Thyroid gland (tissue), 4 donors: ENCODE measurements at regions not wholly inside any gene's neighbourhood (a gene's known extent, or its start where the extent isn't known, plus 50 kb on each side); places are given as distances from the start of the nearest gene placed in this dataset.

Experiments
- POLR2A ChIP-seq, 2 donors: fragments of 450-650 bp; IDR thresholded peaks; one replicate each; pipeline ENCODE4 v1.6.1; 2017; ENCODE audit warnings: antibody characterized with exemption in 2 of 2, mild to moderate bottlenecking in 2 of 2, moderate library complexity in 1 of 2
- TF ChIP-seq, protein P1 (sequence below), 6 experiments: fragments of 200-600 bp in 3 of 6; fragments of 450-650 bp in 3 of 6; sonication (generic) in 3 of 6; IDR thresholded peaks; one replicate each; pipeline ENCODE4 v1.5.1; 2016 to 2019; ENCODE audit warnings: antibody characterized with exemption in 6 of 6, mild to moderate bottlenecking in 2 of 6, inconsistent platforms in 1 of 6, moderate library complexity in 1 of 6

DNA sequence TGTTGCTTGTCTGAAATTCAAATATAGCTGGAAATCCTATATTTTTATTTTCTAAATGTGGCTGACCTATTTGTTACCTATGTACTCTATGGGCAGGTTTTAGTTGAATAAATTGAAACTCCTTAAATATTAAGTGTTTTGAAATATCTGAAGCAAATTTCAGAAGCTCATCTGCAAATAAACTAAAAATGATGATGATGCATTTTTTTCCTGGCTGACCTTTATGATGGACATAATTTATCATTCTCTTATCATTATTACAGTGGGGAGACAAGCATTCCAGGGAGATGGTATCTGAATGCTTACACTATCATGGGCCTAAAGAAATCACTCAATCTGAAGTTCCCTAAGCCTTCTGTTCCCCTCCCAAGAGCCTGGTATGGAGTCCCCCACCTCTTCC is 1225.2 kb downstream of the AACS start:
- TF ChIP-seq, protein P1, sequence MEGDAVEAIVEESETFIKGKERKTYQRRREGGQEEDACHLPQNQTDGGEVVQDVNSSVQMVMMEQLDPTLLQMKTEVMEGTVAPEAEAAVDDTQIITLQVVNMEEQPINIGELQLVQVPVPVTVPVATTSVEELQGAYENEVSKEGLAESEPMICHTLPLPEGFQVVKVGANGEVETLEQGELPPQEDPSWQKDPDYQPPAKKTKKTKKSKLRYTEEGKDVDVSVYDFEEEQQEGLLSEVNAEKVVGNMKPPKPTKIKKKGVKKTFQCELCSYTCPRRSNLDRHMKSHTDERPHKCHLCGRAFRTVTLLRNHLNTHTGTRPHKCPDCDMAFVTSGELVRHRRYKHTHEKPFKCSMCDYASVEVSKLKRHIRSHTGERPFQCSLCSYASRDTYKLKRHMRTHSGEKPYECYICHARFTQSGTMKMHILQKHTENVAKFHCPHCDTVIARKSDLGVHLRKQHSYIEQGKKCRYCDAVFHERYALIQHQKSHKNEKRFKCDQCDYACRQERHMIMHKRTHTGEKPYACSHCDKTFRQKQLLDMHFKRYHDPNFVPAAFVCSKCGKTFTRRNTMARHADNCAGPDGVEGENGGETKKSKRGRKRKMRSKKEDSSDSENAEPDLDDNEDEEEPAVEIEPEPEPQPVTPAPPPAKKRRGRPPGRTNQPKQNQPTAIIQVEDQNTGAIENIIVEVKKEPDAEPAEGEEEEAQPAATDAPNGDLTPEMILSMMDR (IDR thresholded peaks at IDR 0.05) = no peak
- TF ChIP-seq POLR2A (IDR thresholded peaks at IDR 0.05) = no peak
